ENCODE measurements at regions not wholly inside any gene's neighbourhood (a gene's known extent, or its start where the extent isn't known, plus 50 kb on each side); places are given as distances from the start of the nearest gene placed in this dataset.
"Not testable (repeated sequence)": the region's sequence is repeated elsewhere in the genome, so short reads cannot be mapped to it uniquely, and the experiment has no call there.

DNA sequence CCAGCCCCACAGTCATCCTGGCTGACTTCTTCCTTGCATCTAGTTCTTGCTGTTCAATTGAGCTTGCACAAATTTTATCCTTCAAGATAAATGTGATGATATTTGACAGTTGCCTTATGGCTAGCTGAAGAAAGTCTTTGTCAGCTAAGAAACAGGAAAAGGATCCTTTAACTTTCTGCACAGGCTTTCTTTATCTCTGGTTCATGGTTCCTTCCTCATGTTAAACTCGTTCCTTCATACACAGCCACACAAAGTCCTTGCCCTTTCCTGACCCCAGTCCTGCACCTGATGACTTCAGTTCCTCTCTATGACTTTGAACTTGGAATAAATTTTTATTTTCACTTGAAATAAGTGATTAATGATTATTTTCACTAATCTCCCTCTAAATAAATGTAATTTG lies 132.5 kb upstream of the PRSS3 start:
- H3K4me3 ChIP-seq: no peak overlapping the region
- no peak overlapping the region for H3K27ac ChIP-seq
- no peaks in the 10 kb centered on the region for H3K27me3 ChIP-seq
- H3K4me1 ChIP-seq: no peaks in the 10 kb centered on the region
- H3K36me3 ChIP-seq: no peaks in the 10 kb centered on the region
- TF ChIP-seq, protein P1, sequence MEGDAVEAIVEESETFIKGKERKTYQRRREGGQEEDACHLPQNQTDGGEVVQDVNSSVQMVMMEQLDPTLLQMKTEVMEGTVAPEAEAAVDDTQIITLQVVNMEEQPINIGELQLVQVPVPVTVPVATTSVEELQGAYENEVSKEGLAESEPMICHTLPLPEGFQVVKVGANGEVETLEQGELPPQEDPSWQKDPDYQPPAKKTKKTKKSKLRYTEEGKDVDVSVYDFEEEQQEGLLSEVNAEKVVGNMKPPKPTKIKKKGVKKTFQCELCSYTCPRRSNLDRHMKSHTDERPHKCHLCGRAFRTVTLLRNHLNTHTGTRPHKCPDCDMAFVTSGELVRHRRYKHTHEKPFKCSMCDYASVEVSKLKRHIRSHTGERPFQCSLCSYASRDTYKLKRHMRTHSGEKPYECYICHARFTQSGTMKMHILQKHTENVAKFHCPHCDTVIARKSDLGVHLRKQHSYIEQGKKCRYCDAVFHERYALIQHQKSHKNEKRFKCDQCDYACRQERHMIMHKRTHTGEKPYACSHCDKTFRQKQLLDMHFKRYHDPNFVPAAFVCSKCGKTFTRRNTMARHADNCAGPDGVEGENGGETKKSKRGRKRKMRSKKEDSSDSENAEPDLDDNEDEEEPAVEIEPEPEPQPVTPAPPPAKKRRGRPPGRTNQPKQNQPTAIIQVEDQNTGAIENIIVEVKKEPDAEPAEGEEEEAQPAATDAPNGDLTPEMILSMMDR (IDR thresholded peaks at IDR 0.05): no peak
- no peaks in the 10 kb centered on the region for H3K9me3 ChIP-seq
- DNase-seq (ENCODE audit: low spot score): no peak

GRCh38 chr9:33676194-33676745 lies 119.1 kb upstream of the PRSS3 start:
- H3K27ac ChIP-seq: peak overlapping the region; percentile 78 to 80

DNA sequence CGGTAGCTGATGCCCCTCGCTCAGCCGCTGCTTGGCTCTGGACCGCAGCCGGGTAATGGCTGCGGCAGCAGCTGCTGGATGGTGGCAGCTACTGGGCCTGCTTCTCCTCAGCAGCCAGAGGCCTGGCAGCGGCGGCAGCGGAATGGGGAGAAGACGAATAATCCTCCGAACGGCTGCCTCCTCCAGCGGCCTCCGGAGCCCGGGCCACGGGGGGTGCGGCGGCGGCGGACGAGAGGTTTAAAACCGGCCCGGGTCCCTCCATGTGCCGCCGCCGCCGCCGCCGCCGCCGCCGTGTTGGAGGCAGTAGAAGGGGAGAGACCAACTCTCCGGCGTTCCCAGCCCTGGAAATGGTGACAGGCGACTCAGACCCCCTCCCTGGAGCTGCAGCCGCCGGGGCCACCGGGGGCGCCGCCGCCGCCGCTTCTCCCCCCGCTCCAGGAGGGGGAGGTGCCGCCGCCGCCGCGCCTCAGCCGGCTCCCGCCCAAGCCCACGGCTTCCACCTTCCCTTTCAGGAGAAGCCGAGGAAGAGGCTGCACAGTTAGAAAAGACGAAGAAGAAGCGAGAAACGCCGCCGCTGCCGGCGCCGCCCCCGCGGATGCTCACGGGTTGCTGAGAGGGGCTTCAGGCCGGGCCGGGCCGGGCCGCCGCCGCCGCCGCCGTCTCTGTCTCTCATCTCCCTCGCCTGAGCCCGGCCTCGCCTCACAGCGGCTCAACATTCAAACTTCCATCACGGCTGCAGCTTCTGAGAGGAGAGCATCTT lies 118.4 kb upstream of the PRSS3 start:
- no peaks in the 10 kb centered on the region for H3K36me3 ChIP-seq
- TF ChIP-seq, protein P1 (IDR thresholded peaks at IDR 0.05): no peak
- H3K4me3 ChIP-seq: peak overlapping the region; percentile 50 to 64
- no peaks in the 10 kb centered on the region for H3K27me3 ChIP-seq
- peak overlapping the region; percentile 78 to 80 for H3K27ac ChIP-seq
- H3K4me1 ChIP-seq: no peaks in the 10 kb centered on the region
- H3K9me3 ChIP-seq: no peaks in the 10 kb centered on the region
- no peak for DNase-seq (ENCODE audit: low spot score)

More at GRCh38 chr9:33676194-33676745, 119.1 kb upstream of the PRSS3 start:
- not testable (repeated sequence) for H3K36me3 ChIP-seq; H3K4me1 ChIP-seq; H3K9me3 ChIP-seq; DNase-seq (ENCODE audit: low spot score); H3K27me3 ChIP-seq
- H3K4me3 ChIP-seq: peak overlapping the region; percentile 50 to 64

GRCh38 chr9:33677506-33677809 lies 117.9 kb upstream of the PRSS3 start:
- H3K4me1 ChIP-seq: no peaks in the 10 kb centered on the region
- DNase-seq (ENCODE audit: low spot score): no peak
- no peaks in the 10 kb centered on the region for H3K36me3 ChIP-seq
- H3K27me3 ChIP-seq: no peaks in the 10 kb centered on the region
- no peaks in the 10 kb centered on the region for H3K9me3 ChIP-seq
- peak overlapping the region; percentile 78 to 80 for H3K27ac ChIP-seq
- TF ChIP-seq, protein P1 (IDR thresholded peaks at IDR 0.05): no peak
- H3K4me3 ChIP-seq: peak overlapping the region; percentile 50 to 64

- no peak for DNase-seq (ENCODE audit: low spot score)
- no peaks in the 10 kb centered on the region for H3K36me3 ChIP-seq
- no peaks in the 10 kb centered on the region for H3K9me3 ChIP-seq
- H3K27ac ChIP-seq: no peak overlapping the region
- no peaks in the 10 kb centered on the region for H3K27me3 ChIP-seq
- TF ChIP-seq, protein P1 (IDR thresholded peaks at IDR 0.05): no peak
- no peaks in the 10 kb centered on the region for H3K4me1 ChIP-seq
- H3K4me3 ChIP-seq: no peak overlapping the region
These were observed 117.4 kb upstream of the PRSS3 start for GRCh38 chr9:33677961-33678360.

- no peak for DNase-seq (ENCODE audit: low spot score)
- no peaks in the 10 kb centered on the region for H3K36me3 ChIP-seq
- no peaks in the 10 kb centered on the region for H3K9me3 ChIP-seq
- no peaks in the 10 kb centered on the region for H3K27me3 ChIP-seq
- no peaks in the 10 kb centered on the region for H3K4me1 ChIP-seq
- no peak overlapping the region for H3K4me3 ChIP-seq
- TF ChIP-seq, protein P1 (IDR thresholded peaks at IDR 0.05): no peak
- H3K27ac ChIP-seq: no peak overlapping the region
These were observed 112.8 kb upstream of the PRSS3 start for GRCh38 chr9:33682551-33682950.

All from right atrium auricular region (tissue), 2 donors.